ENCODE measurements at regions not wholly inside any gene's neighbourhood (a gene's known extent, or its start where the extent isn't known, plus 50 kb on each side); places are given as distances from the start of the nearest gene placed in this dataset.

- no peaks in the 10 kb centered on the region for H3K9me3 ChIP-seq (ENCODE audit: low read length)
- intact Hi-C loops (cut with micrococcal nuclease; ENCODE audit: unreplicated experiment), result no loop called here
- no TSS peak for BruUV-seq (replicated peaks)
- TF ChIP-seq, protein P1, sequence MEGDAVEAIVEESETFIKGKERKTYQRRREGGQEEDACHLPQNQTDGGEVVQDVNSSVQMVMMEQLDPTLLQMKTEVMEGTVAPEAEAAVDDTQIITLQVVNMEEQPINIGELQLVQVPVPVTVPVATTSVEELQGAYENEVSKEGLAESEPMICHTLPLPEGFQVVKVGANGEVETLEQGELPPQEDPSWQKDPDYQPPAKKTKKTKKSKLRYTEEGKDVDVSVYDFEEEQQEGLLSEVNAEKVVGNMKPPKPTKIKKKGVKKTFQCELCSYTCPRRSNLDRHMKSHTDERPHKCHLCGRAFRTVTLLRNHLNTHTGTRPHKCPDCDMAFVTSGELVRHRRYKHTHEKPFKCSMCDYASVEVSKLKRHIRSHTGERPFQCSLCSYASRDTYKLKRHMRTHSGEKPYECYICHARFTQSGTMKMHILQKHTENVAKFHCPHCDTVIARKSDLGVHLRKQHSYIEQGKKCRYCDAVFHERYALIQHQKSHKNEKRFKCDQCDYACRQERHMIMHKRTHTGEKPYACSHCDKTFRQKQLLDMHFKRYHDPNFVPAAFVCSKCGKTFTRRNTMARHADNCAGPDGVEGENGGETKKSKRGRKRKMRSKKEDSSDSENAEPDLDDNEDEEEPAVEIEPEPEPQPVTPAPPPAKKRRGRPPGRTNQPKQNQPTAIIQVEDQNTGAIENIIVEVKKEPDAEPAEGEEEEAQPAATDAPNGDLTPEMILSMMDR (conservative IDR thresholded peaks at IDR 0.05; ENCODE audit: low read length), result no peak
- TF ChIP-seq EZH2phosphoT487 (IDR thresholded peaks at IDR 0.05; ENCODE audit: borderline replicate concordance, low read depth, low read length), result no peak
- H4K20me1 ChIP-seq (ENCODE audit: insufficient read depth, low read length), result no peaks in the 10 kb centered on the region
- ChIA-PET CTCF (ENCODE audit: unreplicated experiment) (interaction anchor here (0.5 kb wide), 1 partner anchor 31 kb away, joined by 3 read pairs; no protein-coding TSS in a partner anchor), POLR2A (interaction anchor here (0.5 kb wide), 1 partner anchor 104 kb away, joined by 6 read pairs; no protein-coding TSS in a partner anchor)
- no peak overlapping the region for H3K4me3 ChIP-seq (ENCODE audit: low read depth, low read length, poor library complexity, severe bottlenecking)
- no peaks in the 10 kb centered on the region for H3K9me2 ChIP-seq (ENCODE audit: insufficient read depth, low read length)
- H3K4me1 ChIP-seq (ENCODE audit: insufficient read depth, low read length, poor library complexity, severe bottlenecking), result no peaks in the 10 kb centered on the region
- no peak overlapping the region for H3K4me2 ChIP-seq (ENCODE audit: low read length)
- H3K27ac ChIP-seq (ENCODE audit: low read depth, low read length, poor library complexity, severe bottlenecking), result no peak overlapping the region
- no peaks in the 10 kb centered on the region for H3K79me2 ChIP-seq (ENCODE audit: insufficient read depth, low read depth, low read length)
- DNase-seq (ENCODE audit: low spot score), result no peak
- no peaks in the 10 kb centered on the region for H3K36me3 ChIP-seq (ENCODE audit: insufficient read depth, low read length)
- no peak overlapping the region for H2AFZ ChIP-seq (ENCODE audit: low read length)
Observed at GRCh38 chr9:119852390-119852789, 483.2 kb upstream of the BRINP1 start.

DNA sequence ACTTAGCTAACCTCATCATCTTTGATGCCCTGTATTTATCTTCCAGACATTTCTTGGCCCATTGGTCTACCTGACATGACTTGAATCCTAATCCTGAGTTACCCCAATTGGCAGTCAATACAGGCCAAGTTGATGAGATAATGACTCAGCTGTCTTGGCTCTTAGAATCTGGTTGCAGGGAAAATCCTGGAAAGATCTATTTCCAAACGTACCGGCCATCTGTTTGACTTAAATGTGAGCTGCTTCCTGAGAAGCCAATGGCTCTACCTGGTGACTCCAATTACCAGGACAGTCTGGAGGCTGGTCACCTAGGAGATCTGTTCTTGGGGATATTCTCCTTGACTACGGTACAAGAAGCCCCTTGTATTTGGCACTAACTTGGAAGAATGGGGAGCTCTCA, 475.2 kb upstream of the BRINP1 start:
- Histone ChIP-seq H3K79me2 (ENCODE audit: insufficient read depth, low read depth, low read length) (no peaks in the 10 kb centered on the region), H4K20me1 (ENCODE audit: insufficient read depth, low read length) (no peaks in the 10 kb centered on the region), H3K4me1 (ENCODE audit: insufficient read depth, low read length, poor library complexity, severe bottlenecking) (no peaks in the 10 kb centered on the region), H3K9me3 (ENCODE audit: low read length) (no peaks in the 10 kb centered on the region), H3K4me2 (ENCODE audit: low read length) (no peak overlapping the region), H2AFZ (ENCODE audit: low read length) (no peak overlapping the region), H3K4me3 (ENCODE audit: low read depth, low read length, poor library complexity, severe bottlenecking) (no peak overlapping the region), H3K36me3 (ENCODE audit: insufficient read depth, low read length) (no peaks in the 10 kb centered on the region), H3K27ac (ENCODE audit: low read depth, low read length, poor library complexity, severe bottlenecking) (no peak overlapping the region), H3K9me2 (ENCODE audit: insufficient read depth, low read length) (no peaks in the 10 kb centered on the region)
- intact Hi-C loops (cut with micrococcal nuclease; ENCODE audit: unreplicated experiment), result no loop called here
- TF ChIP-seq EZH2phosphoT487 (IDR thresholded peaks at IDR 0.05; ENCODE audit: borderline replicate concordance, low read depth, low read length), result no peak
- TF ChIP-seq, protein P1 (conservative IDR thresholded peaks at IDR 0.05; ENCODE audit: low read length), result no peak
- DNase-seq (ENCODE audit: low spot score), result no peak
- POLR2A ChIA-PET, result interaction anchor here (0.6 kb wide), 1 partner anchor 1048 kb away, joined by 7 read pairs; no protein-coding TSS in a partner anchor
- CTCF ChIA-PET (ENCODE audit: unreplicated experiment), result no interaction called here
- BruUV-seq (replicated peaks), result no TSS peak

DNA sequence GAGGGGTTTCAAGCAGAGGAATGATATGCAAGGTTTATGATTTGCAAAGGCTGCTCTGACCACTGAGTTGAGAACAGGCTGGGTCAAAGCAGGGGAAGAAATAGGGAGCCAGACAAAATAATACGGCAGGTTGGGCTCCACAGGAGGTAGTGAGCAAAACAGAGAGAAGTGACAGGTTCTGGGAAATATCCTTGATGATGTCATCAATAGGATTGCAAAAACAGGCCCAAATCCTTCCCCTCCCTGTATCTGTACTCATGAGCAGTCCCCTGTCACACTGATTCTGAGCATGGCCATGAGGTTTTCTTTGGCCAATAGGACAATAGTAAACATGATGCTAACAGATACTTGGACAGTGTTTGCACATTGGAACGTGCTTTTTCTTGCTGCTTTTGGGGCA, 471.8 kb upstream of the BRINP1 start:
- ChIA-PET CTCF (ENCODE audit: unreplicated experiment) (no interaction called here), POLR2A (no interaction called here)
- no TSS peak for BruUV-seq (replicated peaks)
- Histone ChIP-seq H3K4me1 (ENCODE audit: insufficient read depth, low read length, poor library complexity, severe bottlenecking) (no peaks in the 10 kb centered on the region), H4K20me1 (ENCODE audit: insufficient read depth, low read length) (no peaks in the 10 kb centered on the region), H2AFZ (ENCODE audit: low read length) (no peak overlapping the region), H3K79me2 (ENCODE audit: insufficient read depth, low read depth, low read length) (no peaks in the 10 kb centered on the region), H3K27ac (ENCODE audit: low read depth, low read length, poor library complexity, severe bottlenecking) (no peak overlapping the region), H3K4me3 (ENCODE audit: low read depth, low read length, poor library complexity, severe bottlenecking) (no peak overlapping the region), H3K9me3 (ENCODE audit: low read length) (no peaks in the 10 kb centered on the region), H3K4me2 (ENCODE audit: low read length) (no peak overlapping the region), H3K36me3 (ENCODE audit: insufficient read depth, low read length) (no peaks in the 10 kb centered on the region), H3K9me2 (ENCODE audit: insufficient read depth, low read length) (no peaks in the 10 kb centered on the region)
- DNase-seq (ENCODE audit: low spot score), result no peak
- TF ChIP-seq, protein P1 (conservative IDR thresholded peaks at IDR 0.05; ENCODE audit: low read length), result no peak
- no peak for TF ChIP-seq EZH2phosphoT487 (IDR thresholded peaks at IDR 0.05; ENCODE audit: borderline replicate concordance, low read depth, low read length)
- intact Hi-C loops (cut with micrococcal nuclease; ENCODE audit: unreplicated experiment), result no loop called here

Data from OCI-LY7 (cell line).